GM18505 (cell line): ENCODE measurements at regions not wholly inside any gene's neighbourhood (a gene's known extent, or its start where the extent isn't known, plus 50 kb on each side); places are given as distances from the start of the nearest gene placed in this dataset.

Experiments
- ATAC-seq: cut with Tn5 transposase; IDR thresholded peaks from one replicate; pipeline ENCODE4 v1.9.1; 2021; ENCODE audit not compliant: unreplicated experiment
- POLR2A ChIP-seq: IDR thresholded peaks from 4 replicates; pipeline ENCODE4 v1.6.1; 2011; ENCODE audit warnings: borderline replicate concordance; ENCODE audit not compliant: insufficient read depth, insufficient read length; ENCODE audit errors: extremely low read depth

DNA sequence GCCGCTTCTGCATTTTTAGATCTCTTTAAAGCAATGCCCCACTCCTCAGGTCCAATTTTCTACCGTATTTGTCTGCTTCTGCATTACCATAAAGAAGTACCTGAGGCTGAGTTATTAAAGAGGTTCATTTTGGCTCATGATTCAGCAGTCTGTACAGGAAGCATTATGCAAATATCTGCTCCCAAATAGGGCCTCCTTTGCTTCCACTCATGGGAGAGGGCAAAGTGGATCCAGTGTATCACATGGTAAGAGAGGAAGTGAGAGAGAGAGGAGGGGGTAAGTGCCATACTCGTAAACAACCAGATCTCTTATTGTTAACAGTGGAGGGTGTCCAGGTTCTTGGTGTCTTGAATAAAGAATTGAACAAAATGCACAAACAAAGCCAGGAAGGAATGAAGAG, 316.1 kb upstream of the SEL1L start:
- ATAC-seq: no peak

DNA sequence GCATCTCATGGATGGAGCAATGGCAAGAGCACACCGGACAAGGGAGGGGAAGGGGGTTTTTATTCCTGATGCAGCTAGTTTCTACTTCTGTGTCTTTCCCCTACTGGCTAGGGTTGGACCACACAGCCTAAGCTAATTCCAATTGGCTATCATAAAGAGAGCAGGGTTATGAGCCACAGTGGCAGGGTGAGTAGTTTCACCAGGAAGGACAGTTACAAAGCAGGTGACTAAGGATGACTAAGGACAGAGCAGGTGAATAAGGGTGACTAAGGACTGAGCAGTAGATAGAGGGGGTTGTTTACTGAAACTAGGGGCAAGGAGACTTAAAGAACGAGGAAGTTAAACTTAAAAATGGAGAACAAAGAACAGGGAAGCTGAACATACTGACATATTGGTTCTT, 321.4 kb upstream of the SEL1L start:
- TF ChIP-seq POLR2A: no peak

More for the DNA sequence above, 316.1 kb upstream of the SEL1L start:
- TF ChIP-seq POLR2A: no peak

DNA sequence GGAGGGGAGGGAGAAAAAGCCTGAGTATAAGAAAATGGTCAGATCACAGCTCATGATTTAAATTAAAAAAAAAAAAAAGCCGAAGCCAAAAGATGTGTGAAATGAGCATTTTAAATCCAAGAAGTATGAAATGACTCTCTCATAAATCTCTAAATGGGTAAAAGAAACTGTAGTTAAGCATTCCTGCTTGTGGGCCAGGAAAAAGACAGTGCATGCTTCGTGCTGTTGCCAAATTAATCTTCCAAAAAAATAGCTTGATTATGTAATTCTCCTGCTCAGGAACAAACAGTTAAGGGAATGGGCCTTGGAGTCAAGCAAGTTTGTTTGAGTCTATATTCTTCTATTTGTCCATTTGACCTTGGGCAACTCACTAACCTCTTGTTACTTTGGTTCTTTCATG, 325.4 kb upstream of the SEL1L start:
- ATAC-seq: no peak
- no peak for TF ChIP-seq POLR2A

More for the DNA sequence above, 321.4 kb upstream of the SEL1L start:
- ATAC-seq: no peak

GRCh38 chr14:81868172-81868571, 334.5 kb upstream of the SEL1L start:
- no peak for TF ChIP-seq POLR2A
- no peak for ATAC-seq

DNA sequence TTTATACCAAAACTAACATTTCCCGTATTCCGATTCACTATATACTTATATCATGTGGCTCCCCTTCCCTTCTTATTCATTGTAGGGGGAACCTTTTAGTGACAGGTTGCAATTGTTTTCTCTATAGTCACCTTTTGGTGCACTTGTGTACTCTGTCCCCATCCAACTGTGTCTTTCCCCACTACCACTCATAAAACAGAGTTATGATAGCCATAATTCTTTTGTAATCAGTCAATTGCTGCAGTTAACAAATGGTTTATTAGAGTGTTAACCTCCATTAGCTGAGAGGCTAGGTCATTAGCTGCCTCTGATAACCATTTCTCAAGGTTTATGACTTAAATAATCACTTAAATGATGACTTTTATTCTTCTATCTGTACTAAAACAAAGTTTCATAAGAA, 338.1 kb upstream of the SEL1L start:
- no peak for TF ChIP-seq POLR2A
- ATAC-seq: no peak

GRCh38 chr14:81884382-81884781, 350.7 kb upstream of the SEL1L start:
- TF ChIP-seq POLR2A: no peak
- no peak for ATAC-seq

DNA sequence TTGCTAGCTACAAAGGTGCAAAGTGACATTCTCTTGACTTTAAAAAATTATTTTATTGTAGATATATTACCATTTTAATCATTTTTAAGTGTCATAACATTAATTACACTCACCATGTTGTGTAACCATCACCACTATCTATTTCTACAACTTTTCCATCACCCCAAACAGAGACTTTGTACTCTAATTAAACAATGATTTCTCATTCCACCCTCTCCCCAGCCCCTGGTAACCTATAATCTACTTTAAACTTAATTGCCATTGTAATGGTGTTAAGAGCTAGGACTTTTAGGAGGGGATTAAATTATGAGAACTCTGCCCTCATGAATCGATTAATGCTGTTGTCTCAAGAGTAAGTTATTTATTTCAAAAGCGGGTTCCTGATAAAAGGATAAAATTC, 352.9 kb upstream of the SEL1L start:
- no peak for ATAC-seq
- TF ChIP-seq POLR2A: no peak

GRCh38 chr14:81889529-81889928, 355.9 kb upstream of the SEL1L start:
- no peak for TF ChIP-seq POLR2A
- ATAC-seq: no peak

DNA sequence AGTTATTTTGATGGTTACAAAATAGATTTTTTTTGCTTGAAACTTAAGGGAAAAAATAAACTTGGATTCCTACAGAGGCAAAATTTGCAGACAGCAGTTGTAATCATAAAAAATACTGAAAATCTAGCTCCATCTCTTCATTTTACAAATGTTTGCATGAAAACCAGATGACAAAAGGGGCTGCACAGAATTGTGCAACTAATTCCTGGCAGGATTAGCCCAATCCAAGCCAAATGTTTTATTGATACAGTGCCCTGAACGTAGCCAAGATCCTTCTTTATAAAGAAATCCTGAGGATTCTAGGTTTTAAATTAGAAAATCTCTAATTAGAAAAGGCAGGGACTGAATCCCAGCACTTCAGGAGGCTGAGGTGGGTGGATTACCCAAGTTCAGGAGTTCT, 356.4 kb upstream of the SEL1L start:
- TF ChIP-seq POLR2A: no peak
- ATAC-seq: no peak

- no peak for TF ChIP-seq POLR2A
These were observed 369.8 kb upstream of the SEL1L start for GRCh38 chr14:81903477-81903876.

GRCh38 chr14:81927070-81927469, 393.4 kb upstream of the SEL1L start:
- TF ChIP-seq POLR2A: no peak
- no peak for ATAC-seq

More at GRCh38 chr14:81903477-81903876, 369.8 kb upstream of the SEL1L start:
- ATAC-seq: no peak

GRCh38 chr14:81931828-81932227, 398.2 kb upstream of the SEL1L start:
- no peak for TF ChIP-seq POLR2A
- ATAC-seq: no peak

- no peak for ATAC-seq
- TF ChIP-seq POLR2A: no peak
These were observed 402.7 kb upstream of the SEL1L start for GRCh38 chr14:81936348-81936747.

DNA sequence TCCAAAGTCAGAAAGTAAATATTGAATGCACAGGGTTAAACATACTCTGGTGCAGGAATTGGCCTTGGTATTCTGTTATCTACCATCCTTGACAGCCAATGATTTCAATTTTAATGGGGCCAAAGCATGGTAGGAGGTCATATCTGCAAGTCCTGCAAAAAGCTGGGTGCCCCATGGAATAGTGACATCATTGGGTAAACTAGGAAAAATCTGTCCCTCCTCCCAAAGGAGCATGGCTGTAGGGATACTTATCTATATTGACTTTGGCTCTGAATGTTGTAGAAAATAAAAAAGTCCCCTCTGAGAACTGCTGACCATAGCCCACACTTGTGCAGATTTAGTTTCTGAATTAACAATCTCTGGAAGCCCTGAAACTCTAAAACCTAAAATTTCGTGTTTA, 403.2 kb upstream of the SEL1L start:
- no peak for ATAC-seq
- TF ChIP-seq POLR2A: no peak

GRCh38 chr14:81938341-81938740, 404.7 kb upstream of the SEL1L start:
- no peak for ATAC-seq
- no peak for TF ChIP-seq POLR2A

DNA sequence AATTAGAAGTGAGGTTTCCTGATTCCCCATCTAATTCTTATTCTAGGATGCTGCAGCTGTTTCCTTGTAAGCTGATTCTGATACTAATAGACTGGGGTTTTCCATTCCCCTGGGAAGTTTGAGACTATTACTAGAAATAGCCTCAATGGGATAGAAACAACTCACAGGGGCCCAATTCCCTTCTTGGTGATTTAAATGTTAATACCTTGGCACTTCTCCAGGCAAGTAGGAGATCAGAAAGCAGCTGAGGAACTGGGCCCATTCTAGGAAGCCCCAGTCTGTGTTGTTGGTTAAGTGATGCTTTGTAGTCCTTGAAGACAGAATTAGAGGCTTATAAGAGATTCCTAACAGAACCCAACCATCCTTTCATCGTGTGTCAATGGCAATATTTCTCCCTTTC, 407.0 kb upstream of the SEL1L start:
- ATAC-seq: no peak
- no peak for TF ChIP-seq POLR2A

- no peak for TF ChIP-seq POLR2A
- no peak for ATAC-seq
These were observed 408.4 kb upstream of the SEL1L start for GRCh38 chr14:81942071-81942470.

DNA sequence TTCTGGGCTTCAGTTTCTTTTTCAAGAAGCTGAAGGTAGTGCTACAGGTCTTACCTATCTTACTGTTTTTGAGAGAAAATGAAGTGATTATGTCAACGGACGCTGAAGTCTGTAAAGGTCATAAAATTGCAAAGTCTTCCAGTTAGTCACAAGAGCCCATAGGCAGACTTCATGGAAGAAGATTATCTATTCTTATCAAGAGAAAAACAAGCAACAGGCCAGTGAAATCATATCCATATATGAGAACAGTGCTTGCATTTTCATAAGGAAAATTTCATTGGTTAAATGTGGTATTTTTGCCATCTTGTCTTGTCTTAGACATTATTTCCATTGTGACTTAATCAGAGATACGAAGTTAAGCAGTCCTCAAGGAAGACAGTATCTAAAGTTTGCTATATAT, 412.7 kb upstream of the SEL1L start:
- TF ChIP-seq POLR2A: no peak
- no peak for ATAC-seq
